ENCODE measurements at regions not wholly inside any gene's neighbourhood (a gene's known extent, or its start where the extent isn't known, plus 50 kb on each side); places are given as distances from the start of the nearest gene placed in this dataset.

DNA sequence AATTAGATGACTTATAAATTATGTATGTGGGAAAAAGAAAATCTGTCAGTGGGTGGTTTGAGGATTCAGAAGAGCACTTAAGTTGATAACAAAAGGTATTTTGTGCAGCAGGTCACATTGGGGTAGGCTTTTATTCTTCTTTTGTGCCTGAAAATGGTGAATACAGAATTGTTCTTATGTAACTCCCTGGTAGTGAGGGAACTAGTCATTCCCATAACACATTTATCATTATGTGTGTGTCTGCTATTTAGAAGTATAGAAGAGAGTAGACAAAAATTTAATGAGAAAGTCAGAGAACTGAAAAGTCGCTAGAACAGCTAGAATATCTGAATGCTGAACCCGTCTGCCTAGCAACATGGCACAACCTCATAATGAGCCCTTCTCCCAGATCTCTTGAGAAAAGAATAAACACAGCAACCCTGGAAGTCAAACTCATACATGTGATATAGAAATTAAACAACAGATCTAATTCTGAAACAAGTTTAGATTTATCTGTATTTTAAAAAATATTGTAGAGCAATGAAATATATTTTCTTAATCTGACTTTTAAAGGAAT lies 111.8 kb upstream of the EDNRB start:
- POLR2A ChIA-PET = no interaction called here
- peaks cover 21% of the 10 kb centered on the region for H3K4me1 ChIP-seq (ENCODE audit: control insufficient read depth, extremely low read depth, insufficient read depth, low read length)
- CTCF ChIA-PET = no interaction called here
- no peak for DNase-seq (ENCODE audit: low read depth, low spot score)
- no peaks in the 10 kb centered on the region for H3K79me2 ChIP-seq (ENCODE audit: control insufficient read depth, insufficient read depth, low read length)
- intact Hi-C loops (cut with micrococcal nuclease) (no loop called here), dilution Hi-C loops (cut with MboI; ENCODE audit: extremely low pct_ligation_motif_present, low sequenced_read_pairs) (no loop called here)
- BruUV-seq (replicated peaks) = no TSS peak
- H4K20me1 ChIP-seq (replicated peaks; ENCODE audit: control insufficient read depth, extremely low read depth, insufficient read depth, low read length) = no peaks in the 10 kb centered on the region
- TF ChIP-seq, protein P1, sequence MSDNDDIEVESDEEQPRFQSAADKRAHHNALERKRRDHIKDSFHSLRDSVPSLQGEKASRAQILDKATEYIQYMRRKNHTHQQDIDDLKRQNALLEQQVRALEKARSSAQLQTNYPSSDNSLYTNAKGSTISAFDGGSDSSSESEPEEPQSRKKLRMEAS (IDR thresholded peaks at IDR 0.05; ENCODE audit: insufficient read depth, insufficient read length) = no peak
- TF ChIP-seq JUN (IDR thresholded peaks at IDR 0.05; ENCODE audit: borderline replicate concordance, insufficient read depth, insufficient read length, low read depth) = no peak
- TF ChIP-seq GATA2 (IDR thresholded peaks at IDR 0.05; ENCODE audit: insufficient read depth, insufficient read length, low read depth, low read length) = no peak
- TF ChIP-seq FOS (IDR thresholded peaks at IDR 0.05; ENCODE audit: borderline replicate concordance, insufficient read depth, low read length) = no peak
- no peak for TF ChIP-seq POLR2AphosphoS5 (IDR thresholded peaks at IDR 0.05; ENCODE audit: insufficient read depth, low read depth, low read length)
- no peak for TF ChIP-seq POLR2A (IDR thresholded peaks at IDR 0.05; ENCODE audit: low read depth, low read length)
- TF ChIP-seq MYC (IDR thresholded peaks at IDR 0.05; ENCODE audit: low read depth, low read length) = no peak
- TF ChIP-seq, protein P2, sequence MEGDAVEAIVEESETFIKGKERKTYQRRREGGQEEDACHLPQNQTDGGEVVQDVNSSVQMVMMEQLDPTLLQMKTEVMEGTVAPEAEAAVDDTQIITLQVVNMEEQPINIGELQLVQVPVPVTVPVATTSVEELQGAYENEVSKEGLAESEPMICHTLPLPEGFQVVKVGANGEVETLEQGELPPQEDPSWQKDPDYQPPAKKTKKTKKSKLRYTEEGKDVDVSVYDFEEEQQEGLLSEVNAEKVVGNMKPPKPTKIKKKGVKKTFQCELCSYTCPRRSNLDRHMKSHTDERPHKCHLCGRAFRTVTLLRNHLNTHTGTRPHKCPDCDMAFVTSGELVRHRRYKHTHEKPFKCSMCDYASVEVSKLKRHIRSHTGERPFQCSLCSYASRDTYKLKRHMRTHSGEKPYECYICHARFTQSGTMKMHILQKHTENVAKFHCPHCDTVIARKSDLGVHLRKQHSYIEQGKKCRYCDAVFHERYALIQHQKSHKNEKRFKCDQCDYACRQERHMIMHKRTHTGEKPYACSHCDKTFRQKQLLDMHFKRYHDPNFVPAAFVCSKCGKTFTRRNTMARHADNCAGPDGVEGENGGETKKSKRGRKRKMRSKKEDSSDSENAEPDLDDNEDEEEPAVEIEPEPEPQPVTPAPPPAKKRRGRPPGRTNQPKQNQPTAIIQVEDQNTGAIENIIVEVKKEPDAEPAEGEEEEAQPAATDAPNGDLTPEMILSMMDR (IDR thresholded peaks at IDR 0.05; ENCODE audit: extremely low read depth in 1 of 2, insufficient read depth in 1 of 2, low read depth in 1 of 2, low read length in 2 of 2) = no peak
- TF ChIP-seq EZH2 (IDR thresholded peaks at IDR 0.05; ENCODE audit: borderline replicate concordance, low read depth, low read length, severe bottlenecking) = no peak
- H3K36me3 ChIP-seq (ENCODE audit: control insufficient read depth in 2 of 2, extremely low read depth in 1 of 2, insufficient read depth in 2 of 2, low read length in 2 of 2) = no peaks in the 10 kb centered on the region
- H3K9ac ChIP-seq (replicated peaks; ENCODE audit: extremely low read depth, insufficient read depth, low read length) = no peak overlapping the region
- no peak overlapping the region for H3K4me3 ChIP-seq (replicated peaks in 1 of 3; ENCODE audit: insufficient read depth in 1 of 3, low read depth in 1 of 3, low read length in 3 of 3)
- no peak overlapping the region for H3K4me2 ChIP-seq (ENCODE audit: insufficient read depth, low read length)
- H3K27me3 ChIP-seq (ENCODE audit: control insufficient read depth in 2 of 2, insufficient read depth in 2 of 2, low read length in 2 of 2) = no peaks in the 10 kb centered on the region
- H3K27ac ChIP-seq (ENCODE audit: insufficient read depth, low read depth, low read length) = no peak overlapping the region
- H3K9me3 ChIP-seq (replicated peaks; ENCODE audit: control insufficient read depth, insufficient read depth, low read length) = no peaks in the 10 kb centered on the region
- FAIRE-seq = no peak
- no peak overlapping the region for H2AFZ ChIP-seq (ENCODE audit: low read depth, low read length)
- H3K9me1 ChIP-seq (replicated peaks; ENCODE audit: control insufficient read depth, extremely low read depth, insufficient read depth, low read length) = no peaks in the 10 kb centered on the region
